Astrocyte (in vitro differentiated cells and primary cell): ENCODE measurements at regions not wholly inside any gene's neighbourhood (a gene's known extent, or its start where the extent isn't known, plus 50 kb on each side); places are given as distances from the start of the nearest gene placed in this dataset.

ENCODE experiments used
- CTCF ChIP-seq: IDR thresholded peaks from 2 replicates; pipeline ENCODE4 v1.5.1; 2011; ENCODE audit warnings: low read depth, mild to moderate bottlenecking, inconsistent platforms, low read length, moderate library complexity; ENCODE audit not compliant: insufficient read depth
- EZH2 ChIP-seq: IDR thresholded peaks from 2 replicates; pipeline ENCODE4 v1.6.1; 2012; ENCODE audit warnings: mild to moderate bottlenecking, low read length, inconsistent platforms; ENCODE audit not compliant: insufficient read depth

DNA sequence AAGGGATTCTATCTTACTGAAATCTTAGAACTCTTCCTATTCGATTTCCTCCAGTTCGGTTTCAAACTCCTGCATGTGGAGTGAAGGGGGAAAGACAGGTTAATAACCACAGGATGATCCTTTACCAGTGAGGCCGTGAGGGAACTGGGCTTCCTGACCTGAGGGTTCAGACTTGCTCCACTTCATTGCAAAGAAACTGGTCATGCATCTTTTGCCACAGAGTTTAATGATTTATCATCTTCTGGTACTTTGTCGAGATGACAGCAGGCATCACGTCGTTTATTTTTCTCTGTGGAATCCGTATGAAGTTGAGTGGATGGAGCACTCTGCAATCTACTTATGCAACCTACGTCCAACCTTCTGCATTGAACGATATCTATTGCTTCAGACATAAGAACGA is 145.9 kb upstream of the NLGN4X start:
- TF ChIP-seq CTCF (no peak), EZH2 (no peak)
